T-helper 1 cell treated with Interleukin-12 subunit alpha and Interleukin-12 subunit beta and Interleukin-4 antibody, amounts not matched to agents 30 ng/mL and 1 ng/mL, for 36 hours (primary cell): ENCODE measurements at regions not wholly inside any gene's neighbourhood (a gene's known extent, or its start where the extent isn't known, plus 50 kb on each side); places are given as distances from the start of the nearest gene placed in this dataset.
"Not testable (repeated sequence)": the region's sequence is repeated elsewhere in the genome, so short reads cannot be mapped to it uniquely, and the experiment has no call there.

ENCODE experiments used
- intact Hi-C: fragments of 100-400 bp; cut with micrococcal nuclease; formaldehyde crosslinking; loops from one replicate; pipeline ENCODE4 v1.15.1; 2024

DNA sequence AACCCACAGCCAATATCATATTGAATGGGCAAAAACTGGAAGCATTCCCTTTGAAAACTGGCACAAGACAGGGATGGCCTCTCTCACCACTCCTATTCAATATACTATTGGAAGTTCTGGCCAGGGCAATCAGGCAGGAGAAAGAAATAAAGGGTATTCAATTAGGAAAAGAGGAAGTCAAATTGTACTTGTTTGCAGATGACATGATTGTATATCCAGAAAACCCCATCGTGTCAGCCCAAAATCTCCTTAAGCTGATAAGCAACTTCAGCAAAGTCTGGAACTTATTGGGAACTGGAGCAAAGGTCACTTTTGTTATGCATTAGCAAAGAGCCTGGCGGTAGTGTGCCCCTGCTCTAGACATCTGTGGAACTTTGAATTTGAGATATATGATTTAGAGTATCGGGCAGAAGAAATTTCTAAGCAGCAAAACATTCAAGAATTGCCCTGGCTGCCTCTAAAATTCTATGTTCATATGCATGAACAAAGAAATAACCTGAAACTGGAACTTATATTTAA, 53.4 kb upstream of the PSMA1 start:
- intact Hi-C loops, result not testable (repeated sequence)

DNA sequence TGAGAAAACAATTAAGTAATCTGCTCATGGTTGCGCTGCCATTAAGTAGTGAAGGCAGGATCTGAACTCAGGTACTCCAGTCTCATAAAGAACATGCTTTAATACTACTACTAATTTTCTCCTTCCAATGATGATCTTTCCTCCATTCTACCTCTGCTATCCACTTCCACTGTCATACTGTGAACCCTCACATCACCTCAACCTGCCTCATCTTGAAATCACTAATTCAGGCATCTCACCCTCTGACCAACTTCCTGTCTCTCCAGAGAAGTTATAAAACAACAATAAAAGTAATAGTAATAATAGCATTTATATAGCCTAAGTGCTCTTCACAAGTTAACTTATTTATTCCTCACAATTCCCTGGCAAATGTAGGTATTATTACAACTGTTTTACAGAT, 57.1 kb upstream of the PSMA1 start:
- intact Hi-C loops, result loop anchor here (1.0 kb wide), 1 partner anchor 8 kb away; no protein-coding TSS in a partner anchor

- intact Hi-C loops, result loop anchor here (1.0 kb wide), 10 partner anchors 9 to 313 kb away; partner anchors contain the start of genes COPB1 and PSMA1
Measured at GRCh38 chr11:14577835-14578529, 57.8 kb upstream of the PSMA1 start.

DNA sequence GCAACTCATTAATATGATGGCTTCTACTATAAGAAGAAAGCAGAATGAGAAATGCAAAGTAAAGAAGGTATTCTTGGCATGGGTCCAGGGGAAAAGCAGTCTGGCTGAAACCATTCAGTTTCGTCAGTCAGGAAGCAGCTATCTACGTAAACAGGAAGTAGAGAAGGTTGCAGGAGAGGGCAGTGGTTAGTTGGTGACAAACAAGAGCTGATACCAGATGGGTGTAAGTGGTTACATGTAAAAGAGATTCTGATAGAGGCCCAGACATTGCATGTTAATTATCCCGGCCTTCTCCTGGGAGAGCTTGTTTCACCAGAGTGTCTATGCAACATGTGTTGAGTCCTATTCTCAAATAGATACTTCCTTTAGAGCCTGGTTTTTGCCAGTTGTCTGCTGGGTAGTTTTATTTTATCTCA, 58.4 kb upstream of the PSMA1 start:
- intact Hi-C loops, result loop anchor here (1.0 kb wide), 9 partner anchors 23 to 313 kb away; partner anchors contain the start of genes COPB1 and PSMA1

- intact Hi-C loops, result no loop called here
Measured at GRCh38 chr11:14579646-14580045, 59.5 kb upstream of the PSMA1 start.

DNA sequence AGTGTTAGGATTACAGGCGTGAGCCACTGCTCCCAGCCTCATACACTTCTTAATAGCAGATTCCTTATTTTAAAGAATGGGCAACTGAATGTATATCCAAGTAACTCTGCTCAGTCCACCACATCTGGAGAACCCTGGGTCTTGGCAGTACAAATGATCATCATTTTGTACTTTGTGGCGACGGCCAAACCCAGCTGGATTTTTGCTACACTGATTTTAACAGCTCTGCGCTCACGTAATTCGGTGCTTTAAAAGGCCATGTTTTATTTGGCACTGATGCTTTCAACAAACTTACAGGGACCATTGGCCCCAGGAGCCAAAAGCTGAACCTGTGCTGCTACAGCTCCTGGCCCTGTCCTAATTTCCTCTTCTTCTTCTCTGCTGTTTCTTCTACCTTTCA, 60.8 kb upstream of the PDE3B start:
- intact Hi-C loops, result no loop called here

GRCh38 chr11:14583252-14584034, 60.2 kb upstream of the PDE3B start:
- intact Hi-C loops, result no loop called here

DNA sequence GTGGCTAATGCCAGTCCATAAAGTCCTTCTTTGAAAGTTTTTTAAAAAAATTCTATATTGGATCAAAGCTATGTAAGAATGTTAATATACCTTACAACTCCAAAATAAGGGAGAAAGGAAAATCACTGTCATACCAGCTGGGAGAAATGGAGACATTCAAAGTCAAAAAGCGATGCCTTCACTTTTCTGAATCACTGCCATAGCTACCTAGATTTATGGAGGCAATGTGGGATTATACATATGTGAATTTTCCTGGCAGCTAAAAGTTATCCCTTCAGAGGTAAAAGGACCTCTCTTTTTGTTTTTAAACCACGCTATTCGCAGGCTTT, 59.6 kb upstream of the PDE3B start:
- intact Hi-C loops, result no loop called here

DNA sequence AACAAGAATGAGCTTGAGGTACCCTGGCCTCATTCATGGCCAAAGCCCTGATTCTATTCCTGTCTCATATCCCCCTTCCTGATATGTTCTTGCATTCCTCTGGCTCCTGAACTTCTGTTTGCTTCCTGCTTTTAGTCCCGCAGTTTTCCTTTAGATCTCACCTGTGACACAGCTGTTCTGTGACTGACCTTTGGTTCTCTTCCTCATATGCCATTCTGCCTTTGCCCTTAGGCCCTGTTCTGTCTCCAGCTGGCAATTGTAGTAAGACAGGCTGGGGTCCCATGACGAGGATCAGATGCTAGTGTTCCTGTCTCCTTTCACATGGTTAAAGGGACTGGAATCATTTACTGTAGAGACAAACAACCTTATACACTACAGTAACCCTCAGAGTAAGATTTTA, 59.0 kb upstream of the PDE3B start:
- intact Hi-C loops, result no loop called here

DNA sequence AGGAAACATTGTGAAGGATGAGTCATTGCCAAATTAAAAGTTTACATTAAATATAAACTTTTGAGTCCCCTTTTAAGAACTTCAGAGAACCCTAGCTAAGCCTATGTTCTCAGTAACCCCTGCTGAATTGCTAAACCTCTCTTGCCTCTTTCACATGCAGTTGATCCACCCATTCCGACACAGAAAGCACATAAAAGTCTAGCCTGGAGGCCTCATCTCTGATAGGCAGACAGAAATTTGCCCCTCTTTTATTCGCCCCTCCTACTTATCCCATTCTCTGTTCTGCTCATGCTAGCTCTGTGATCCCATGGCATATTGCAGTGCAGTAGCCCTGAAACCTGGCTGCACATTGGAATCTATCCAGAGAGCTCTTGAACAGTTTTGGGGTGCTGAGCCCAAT, 58.2 kb upstream of the PDE3B start:
- intact Hi-C loops, result no loop called here

DNA sequence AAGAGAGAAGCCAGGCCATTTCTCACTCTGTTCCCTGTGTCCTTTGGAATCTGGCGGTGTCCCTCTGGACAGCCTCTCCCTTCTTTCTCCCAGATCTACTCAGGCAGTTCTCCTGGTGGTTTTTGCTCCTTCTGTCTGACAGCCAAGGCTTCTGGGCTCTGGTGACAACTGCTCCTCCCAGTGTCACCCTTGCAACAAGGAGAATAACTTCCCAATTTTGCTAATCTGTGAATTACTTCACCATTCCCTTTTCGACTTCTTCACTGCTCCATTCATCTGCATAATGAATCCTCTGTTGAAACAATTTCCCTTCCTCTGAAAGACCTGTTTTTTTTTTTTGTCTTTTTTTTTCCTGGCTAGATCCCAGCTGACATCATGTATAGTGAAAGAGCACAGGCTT, 56.3 kb upstream of the PDE3B start:
- intact Hi-C loops, result no loop called here

DNA sequence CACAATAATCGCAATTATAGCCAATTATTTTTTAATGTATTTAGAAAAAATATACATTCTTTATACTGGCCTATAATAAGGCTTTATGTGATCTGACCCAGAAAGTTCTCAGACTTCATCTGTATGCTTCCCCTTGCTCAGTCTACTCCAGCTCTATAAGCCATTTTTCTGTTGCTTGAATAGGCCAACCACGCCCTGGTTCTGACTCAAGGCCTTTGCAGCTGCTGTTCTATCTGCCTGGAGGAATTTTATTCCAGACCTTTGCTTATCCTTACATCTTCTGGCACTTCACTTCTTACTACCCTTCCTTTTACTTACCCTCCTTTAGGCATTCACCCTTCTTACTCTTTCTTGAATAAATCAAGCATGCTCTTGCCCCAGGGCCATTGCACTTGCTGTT, 54.9 kb upstream of the PDE3B start:
- intact Hi-C loops, result no loop called here

DNA sequence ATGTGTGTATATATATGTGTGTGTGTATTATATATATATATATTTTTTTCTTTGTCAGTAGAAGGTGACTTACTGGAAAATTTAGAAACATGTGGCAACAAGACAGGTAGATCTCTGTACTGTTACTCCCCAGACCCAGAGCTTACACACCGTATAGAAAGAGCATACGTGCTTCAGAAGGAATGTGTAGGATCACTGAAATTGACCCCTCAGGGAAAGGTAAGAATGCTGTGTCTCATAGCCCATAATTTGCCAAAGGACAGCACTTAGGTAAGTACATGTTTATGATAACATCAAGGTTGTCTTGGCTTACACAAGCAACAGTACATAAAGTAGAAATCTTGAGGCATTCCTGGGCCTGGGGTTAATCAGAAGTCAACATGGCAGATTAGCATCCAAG, 54.2 kb upstream of the PDE3B start:
- intact Hi-C loops, result no loop called here

GRCh38 chr11:14591046-14591445, 52.6 kb upstream of the PDE3B start:
- intact Hi-C loops, result not testable (repeated sequence)

DNA sequence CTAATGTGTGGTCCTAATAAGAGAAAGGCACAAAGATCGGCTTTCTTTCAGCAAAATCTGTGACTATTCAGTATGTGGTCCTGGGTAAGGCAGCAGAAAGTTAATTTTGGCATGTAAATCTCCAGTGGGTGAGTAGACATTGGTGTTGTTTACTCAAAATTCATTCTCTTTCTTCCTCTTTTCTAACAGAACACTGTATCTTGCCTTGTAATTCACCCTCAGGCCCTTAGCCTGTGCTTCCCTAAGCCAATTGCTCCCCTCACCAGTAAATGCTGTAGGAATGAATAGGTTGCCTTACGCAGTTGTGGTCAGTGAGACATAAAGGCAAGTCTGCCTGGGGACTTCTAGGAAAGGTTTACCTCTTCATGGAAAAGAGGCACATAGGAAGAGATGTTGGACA, 49.9 kb upstream of the PDE3B start:
- intact Hi-C loops, result no loop called here
